Trophoblast cell (in vitro differentiated cells and primary cell): ENCODE measurements at regions not wholly inside any gene's neighbourhood (a gene's known extent, or its start where the extent isn't known, plus 50 kb on each side); places are given as distances from the start of the nearest gene placed in this dataset.

ENCODE experiments used
- DNase-seq, 2 donors: peaks; one replicate each; pipeline ENCODE4 v3.0.0-alpha.2; 2016
- H2AFZ ChIP-seq: 2 replicates; pipeline ENCODE4 v1.6.1; 2013; ENCODE audit warnings: low read length, moderate library complexity, mild to moderate bottlenecking; ENCODE audit not compliant: insufficient read depth, poor library complexity
- H2AK5ac ChIP-seq: 2 replicates; pipeline ENCODE4 v1.6.1; 2013; ENCODE audit warnings: mild to moderate bottlenecking, low read length
- H2BK120ac ChIP-seq: 2 replicates; pipeline ENCODE4 v1.6.1; 2013; ENCODE audit warnings: low read length, mild to moderate bottlenecking, moderate library complexity; ENCODE audit not compliant: insufficient read depth, poor library complexity
- H2BK12ac ChIP-seq: 2 replicates; pipeline ENCODE4 v1.6.1; 2013; ENCODE audit warnings: mild to moderate bottlenecking, low read length, moderate library complexity
- H2BK5ac ChIP-seq: 2 replicates; pipeline ENCODE4 v1.6.1; 2013; ENCODE audit warnings: low read length, low read depth, moderate library complexity, mild to moderate bottlenecking; ENCODE audit not compliant: poor library complexity
- H3K14ac ChIP-seq: 2 replicates; pipeline ENCODE4 v1.6.1; 2013; ENCODE audit warnings: mild to moderate bottlenecking, low read length
- H3K18ac ChIP-seq: 2 replicates; pipeline ENCODE4 v1.6.1; 2013; ENCODE audit warnings: mild to moderate bottlenecking, low read length
- H3K23ac ChIP-seq: 2 replicates; pipeline ENCODE4 v1.6.1; 2013; ENCODE audit warnings: low read length
- H3K27ac ChIP-seq: 2 replicates; pipeline ENCODE4 v1.5.1; 2013; ENCODE audit warnings: low read depth, mild to moderate bottlenecking, inconsistent platforms, low read length, moderate library complexity
- H3K27me3 ChIP-seq: 2 replicates; pipeline ENCODE4 v1.6.1; 2013; ENCODE audit warnings: inconsistent platforms, mild to moderate bottlenecking, low read length, moderate library complexity; ENCODE audit not compliant: insufficient read depth
- H3K36me3 ChIP-seq, 2 experiments: 1 replicate in 1 of 2; 2 replicates in 1 of 2; pipeline ENCODE4 v1.6.1; 2013; ENCODE audit warnings: low read length in 2 of 2, mild to moderate bottlenecking in 2 of 2, moderate library complexity in 1 of 2; ENCODE audit not compliant: insufficient read depth in 2 of 2, control insufficient read depth in 1 of 2
- H3K4ac ChIP-seq: 2 replicates; pipeline ENCODE4 v1.6.1; 2013; ENCODE audit warnings: low read depth, mild to moderate bottlenecking, low read length, moderate library complexity
- H3K4me1 ChIP-seq, 2 experiments: 1 replicate in 1 of 2; 2 replicates in 1 of 2; pipeline ENCODE4 v1.6.1; 2013; ENCODE audit warnings: low read length in 2 of 2, mild to moderate bottlenecking in 2 of 2, moderate library complexity in 1 of 2; ENCODE audit not compliant: insufficient read depth in 2 of 2, control insufficient read depth in 1 of 2
- H3K4me2 ChIP-seq: 2 replicates; pipeline ENCODE4 v1.6.1; 2013; ENCODE audit warnings: inconsistent platforms, mild to moderate bottlenecking, low read length, moderate library complexity
- H3K4me3 ChIP-seq: 2 replicates; pipeline ENCODE4 v1.5.1; 2013; ENCODE audit warnings: mild to moderate bottlenecking, low read depth, low read length, inconsistent platforms
- H3K79me1 ChIP-seq: one replicate; pipeline ENCODE4 v1.6.1; 2013; ENCODE audit warnings: low read length
- H3K79me2 ChIP-seq: 2 replicates; pipeline ENCODE4 v1.6.1; 2013; ENCODE audit warnings: low read length, mild to moderate bottlenecking; ENCODE audit not compliant: control insufficient read depth, insufficient read depth, poor library complexity
- H3K9ac ChIP-seq: 2 replicates; pipeline ENCODE4 v1.6.1; 2013; ENCODE audit warnings: mild to moderate bottlenecking, low read length
- H3K9me3 ChIP-seq: 2 replicates; pipeline ENCODE4 v1.6.1; 2013; ENCODE audit warnings: low read depth, mild to moderate bottlenecking, control low read depth, inconsistent platforms, low read length; ENCODE audit not compliant: insufficient read depth
- H4K12ac ChIP-seq: 2 replicates; pipeline ENCODE4 v1.6.1; 2013; ENCODE audit warnings: low read depth, mild to moderate bottlenecking, low read length, moderate library complexity
- H4K8ac ChIP-seq: 2 replicates; pipeline ENCODE4 v1.6.1; 2013; ENCODE audit warnings: low read depth, mild to moderate bottlenecking, low read length, moderate library complexity
- H4K91ac ChIP-seq: one replicate; pipeline ENCODE4 v1.6.1; 2013; ENCODE audit warnings: low read depth, mild to moderate bottlenecking, low read length, moderate library complexity
- WGBS: extraction: QIAGEN DNeasy Blood & Tissue Kit; methylation state at CpG from one replicate; pipeline ENCODE4 v1.1.7; 2013; ENCODE audit warnings: missing lambda C conversion rate; ENCODE audit not compliant: insufficient read length, insufficient coverage; ENCODE audit errors: extremely low coverage; 5-methylcytosine and 5-hydroxymethylcytosine counted together

- no peaks in the 10 kb centered on the region for H3K79me2 ChIP-seq
- no peak overlapping the region for H4K12ac ChIP-seq
- H2BK120ac ChIP-seq = no peak overlapping the region
- H3K36me3 ChIP-seq = no peaks in the 10 kb centered on the region
- H2AFZ ChIP-seq = no peak overlapping the region
- no peak overlapping the region for H2BK5ac ChIP-seq
- H3K27me3 ChIP-seq = no peaks in the 10 kb centered on the region
- H3K4me3 ChIP-seq = no peak overlapping the region
- no peak overlapping the region for H3K14ac ChIP-seq
- no peak overlapping the region for H2BK12ac ChIP-seq
- no peaks in the 10 kb centered on the region for H3K79me1 ChIP-seq
- H2AK5ac ChIP-seq = no peak overlapping the region
- DNase-seq = no peak
- no peak overlapping the region for H4K8ac ChIP-seq
- WGBS = no CpG with 5 or more reads among the region's 3 CpGs
- H3K23ac ChIP-seq = no peak overlapping the region
- H4K91ac ChIP-seq = no peak overlapping the region
- H3K18ac ChIP-seq = no peak overlapping the region
- no peak overlapping the region for H3K27ac ChIP-seq
- H3K4me1 ChIP-seq = peaks cover 0 to 3% of the 10 kb centered on the region in 2 experiments
- H3K9me3 ChIP-seq = no peaks in the 10 kb centered on the region
- no peak overlapping the region for H3K9ac ChIP-seq
- H3K4ac ChIP-seq = no peak overlapping the region
- no peak overlapping the region for H3K4me2 ChIP-seq
Measured at GRCh38 chr12:28132398-28132797, 57.9 kb upstream of the CCDC91 start.

- no peaks in the 10 kb centered on the region for H3K27me3 ChIP-seq
- H3K9me3 ChIP-seq = no peaks in the 10 kb centered on the region
- H4K12ac ChIP-seq = no peak overlapping the region
- no peak overlapping the region for H4K8ac ChIP-seq
- DNase-seq = no peak
- WGBS = no CpG with 5 or more reads among the region's 2 CpGs
- H3K79me2 ChIP-seq = no peaks in the 10 kb centered on the region
- no peaks in the 10 kb centered on the region for H3K36me3 ChIP-seq
- no peak overlapping the region for H3K14ac ChIP-seq
- no peaks in the 10 kb centered on the region for H3K79me1 ChIP-seq
- no peak overlapping the region for H2AFZ ChIP-seq
- H2BK120ac ChIP-seq = no peak overlapping the region
- H2BK5ac ChIP-seq = no peak overlapping the region
- no peak overlapping the region for H3K4me2 ChIP-seq
- H3K27ac ChIP-seq = no peak overlapping the region
- no peak overlapping the region for H3K4me3 ChIP-seq
- no peak overlapping the region for H3K4ac ChIP-seq
- H2AK5ac ChIP-seq = no peak overlapping the region
- H3K4me1 ChIP-seq = no peaks in the 10 kb centered on the region
- H3K23ac ChIP-seq = no peak overlapping the region
- H3K9ac ChIP-seq = no peak overlapping the region
- H2BK12ac ChIP-seq = no peak overlapping the region
- H3K18ac ChIP-seq = no peak overlapping the region
- no peak overlapping the region for H4K91ac ChIP-seq
Measured at GRCh38 chr12:28135801-28136439, 54.3 kb upstream of the CCDC91 start.

DNA sequence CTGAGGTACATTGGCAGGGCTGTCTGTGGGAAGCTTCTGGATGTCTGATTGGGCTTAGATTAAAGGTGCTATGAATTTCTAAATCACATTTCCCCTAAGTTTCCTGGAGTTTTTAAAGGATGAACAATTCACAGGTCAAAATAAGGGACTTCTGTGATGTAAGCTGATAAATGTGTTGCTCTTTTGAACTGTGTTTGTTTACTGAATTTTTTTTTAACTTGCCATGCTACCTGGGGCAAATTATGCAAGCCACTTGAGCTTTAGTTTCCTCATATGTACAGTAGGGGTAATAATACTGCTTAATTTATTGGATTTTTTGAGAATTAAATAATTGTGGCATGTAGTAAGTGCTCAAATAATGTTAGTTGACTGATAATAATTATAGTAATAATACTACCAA lies 52.8 kb upstream of the CCDC91 start:
- no peak overlapping the region for H3K27ac ChIP-seq

DNA sequence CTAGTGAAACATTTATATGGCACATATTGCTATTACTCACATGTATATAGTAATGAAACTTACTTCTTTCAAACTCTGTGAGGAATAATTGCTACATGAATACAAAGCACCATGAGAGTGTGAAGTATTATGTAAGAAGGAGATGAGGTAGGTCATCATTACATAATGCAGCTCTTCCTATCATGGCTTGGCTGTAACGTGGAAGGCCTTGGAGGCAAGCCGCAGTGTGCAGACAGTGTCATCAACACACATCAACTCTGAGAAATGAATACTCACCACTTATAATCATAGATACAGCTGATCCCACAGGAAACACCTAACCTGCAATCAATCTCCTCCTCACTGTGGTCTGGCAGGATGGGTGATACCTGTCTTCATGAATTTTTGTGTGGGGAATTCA lies 49.9 kb upstream of the CCDC91 start:
- Histone ChIP-seq H2AK5ac (no peak overlapping the region), H3K4me3 (no peak overlapping the region), H3K4me1 (no peaks in the 10 kb centered on the region), H3K4me2 (no peak overlapping the region), H3K36me3 (no peaks in the 10 kb centered on the region), H4K12ac (no peak overlapping the region), H3K9me3 (no peaks in the 10 kb centered on the region), H3K14ac (no peak overlapping the region), H3K9ac (no peak overlapping the region), H3K27me3 (no peaks in the 10 kb centered on the region), H3K27ac (no peak overlapping the region), H4K8ac (no peak overlapping the region), H3K79me2 (no peaks in the 10 kb centered on the region), H3K79me1 (no peaks in the 10 kb centered on the region), H4K91ac (no peak overlapping the region), H2BK120ac (no peak overlapping the region), H2BK5ac (no peak overlapping the region), H3K23ac (no peak overlapping the region), H2BK12ac (no peak overlapping the region), H3K18ac (no peak overlapping the region), H3K4ac (no peak overlapping the region), H2AFZ (no peak overlapping the region)
- no CpG with 5 or more reads among the region's 2 CpGs for WGBS
- DNase-seq = no peak

More for the DNA sequence above, 52.8 kb upstream of the CCDC91 start:
- Histone ChIP-seq H3K23ac (no peak overlapping the region), H3K79me1 (no peaks in the 10 kb centered on the region), H4K12ac (no peak overlapping the region), H2BK5ac (no peak overlapping the region), H3K79me2 (no peaks in the 10 kb centered on the region), H4K8ac (no peak overlapping the region), H3K4me3 (no peak overlapping the region), H3K9me3 (no peaks in the 10 kb centered on the region), H3K9ac (no peak overlapping the region), H2AK5ac (no peak overlapping the region), H3K14ac (no peak overlapping the region), H2AFZ (no peak overlapping the region), H3K27me3 (no peaks in the 10 kb centered on the region), H3K36me3 (no peaks in the 10 kb centered on the region), H3K4ac (no peak overlapping the region), H4K91ac (no peak overlapping the region), H2BK12ac (no peak overlapping the region), H2BK120ac (no peak overlapping the region), H3K4me1 (no peaks in the 10 kb centered on the region), H3K4me2 (no peak overlapping the region), H3K18ac (no peak overlapping the region)
- DNase-seq = no peak
